Activated T-cell treated with anti-CD3 and anti-CD28 coated beads, Interleukin-2, amount 50 U/mL, for 72 hours (primary cell): ENCODE measurements at regions not wholly inside any gene's neighbourhood (a gene's known extent, or its start where the extent isn't known, plus 50 kb on each side); places are given as distances from the start of the nearest gene placed in this dataset.

Experiments used
- ATAC-seq, 2 donors: fragments of 150-1000 bp; cut with Tn5 transposase; replicated peaks in 1 of 2; 2 replicates each; pipeline ENCODE4 v1.10.0; 2021; ENCODE audit warnings: moderate library complexity in 2 of 2, mild to moderate bottlenecking in 1 of 2
- DNase-seq, 2 donors: peaks; one replicate each; pipeline ENCODE4 v3.0.0; 2021 to 2022; ENCODE audit warnings: mixed read lengths in 1 of 2
- H3K27ac Mint-ChIP-seq: one replicate; pipeline ENCODE4 v1.8.0; 2022; ENCODE audit warnings: mild to moderate bottlenecking, moderate library complexity, mixed read lengths
- H3K27me3 Mint-ChIP-seq: one replicate; pipeline ENCODE4 v1.8.0; 2022; ENCODE audit warnings: low read depth, mixed read lengths
- H3K36me3 Mint-ChIP-seq, 2 donors: one replicate each; pipeline ENCODE4 v1.8.0; 2022; ENCODE audit warnings: mixed read lengths in 2 of 2, mild to moderate bottlenecking in 1 of 2; ENCODE audit not compliant: insufficient read depth in 2 of 2
- H3K4me1 Mint-ChIP-seq: one replicate; pipeline ENCODE4 v1.8.0; 2022; ENCODE audit warnings: low read depth, mixed read lengths
- H3K4me3 Mint-ChIP-seq, 2 donors: one replicate each; pipeline ENCODE4 v1.8.0; 2022; ENCODE audit warnings: mild to moderate bottlenecking in 2 of 2, mixed read lengths in 2 of 2, moderate library complexity in 2 of 2
- H3K9me3 Mint-ChIP-seq, 2 donors: one replicate each; pipeline ENCODE4 v1.8.0; 2022; ENCODE audit warnings: mixed read lengths in 2 of 2

DNA sequence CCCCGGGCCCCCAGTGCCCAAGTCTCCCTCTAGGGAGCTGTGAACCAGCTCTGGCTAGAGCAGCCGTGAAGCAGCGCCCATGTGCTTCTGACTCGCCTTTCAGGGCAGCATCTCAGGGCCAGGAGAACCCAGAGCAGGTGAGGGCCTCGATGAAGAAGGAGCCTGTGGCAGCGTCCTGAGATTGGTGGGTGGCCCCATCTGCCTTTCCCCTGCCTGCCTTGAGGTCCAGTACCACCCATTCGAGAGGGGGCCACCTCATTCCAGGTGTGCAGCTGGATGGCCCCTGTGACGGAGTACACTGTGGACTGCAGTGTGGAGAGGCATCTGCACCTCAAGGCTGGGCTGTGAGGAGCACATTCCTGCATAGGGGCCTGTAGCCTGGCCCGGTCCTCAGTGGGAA lies 167.3 kb upstream of the ZNF267 start:
- ATAC-seq (no peak), DNase-seq (no peak)
- Mint-ChIP-seq H3K27ac (no peak overlapping the region), H3K36me3 (peaks cover 10 to 28% of the 10 kb centered on the region in 2 donors), H3K27me3 (no peaks in the 10 kb centered on the region), H3K4me1 (peaks cover 31% of the 10 kb centered on the region), H3K4me3 (no peak overlapping the region), H3K9me3 (no peaks in the 10 kb centered on the region)

DNA sequence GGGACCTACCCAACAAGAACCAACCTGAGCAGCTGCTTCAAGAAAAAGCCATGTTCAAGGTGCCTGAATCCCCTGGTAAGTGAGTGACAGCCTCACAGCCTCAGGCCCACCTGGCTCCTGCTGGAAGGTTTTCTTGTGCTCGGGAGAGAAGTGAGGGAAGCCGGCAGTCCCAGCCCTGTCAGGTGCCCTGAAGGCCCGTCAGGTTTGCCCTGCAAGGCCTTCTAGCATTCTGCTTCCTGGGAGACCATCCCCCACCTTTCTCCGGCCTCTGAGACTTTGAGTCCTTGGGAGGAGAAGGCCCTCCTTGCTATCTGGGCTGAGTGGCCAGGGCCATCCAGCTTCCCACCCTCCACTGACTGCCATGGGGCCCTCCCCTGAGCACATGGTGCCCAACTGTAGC lies 166.7 kb upstream of the ZNF267 start:
- ATAC-seq (no peak), DNase-seq (no peak)
- H3K36me3 Mint-ChIP-seq = peaks cover 9 to 23% of the 10 kb centered on the region in 2 donors
- H3K27me3 Mint-ChIP-seq = no peaks in the 10 kb centered on the region
- H3K4me3 Mint-ChIP-seq = no peak overlapping the region
- peaks cover 25% of the 10 kb centered on the region for H3K4me1 Mint-ChIP-seq
- no peak overlapping the region for H3K27ac Mint-ChIP-seq
- H3K9me3 Mint-ChIP-seq = no peaks in the 10 kb centered on the region

DNA sequence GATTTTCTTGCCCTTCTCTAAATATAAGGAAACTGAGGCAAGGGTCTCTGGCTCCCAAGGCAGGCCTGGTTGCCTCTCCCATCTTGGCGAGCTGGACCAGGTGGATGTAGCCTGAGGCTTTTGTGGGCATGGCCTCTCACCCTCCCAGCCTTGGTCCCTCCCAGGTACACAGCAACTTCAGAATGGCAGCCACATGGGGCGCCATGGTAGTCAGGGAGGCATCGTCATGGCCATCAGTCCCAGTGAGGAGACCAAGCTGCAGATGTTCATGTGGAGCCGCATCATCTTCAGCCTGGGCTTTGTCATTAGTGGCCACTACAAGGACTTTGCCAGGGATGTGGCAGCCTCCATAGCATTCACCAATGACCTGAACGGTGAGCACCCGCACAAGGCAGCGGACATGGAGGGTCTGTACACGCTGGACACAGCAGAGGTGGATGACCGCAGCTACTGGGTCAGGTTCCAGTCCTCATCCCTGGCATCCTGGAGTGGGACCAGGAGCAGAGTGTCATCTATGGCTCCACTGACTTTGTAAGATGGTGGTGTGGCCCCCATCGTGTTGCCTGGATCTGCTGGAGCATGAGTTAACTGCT lies 165.8 kb upstream of the ZNF267 start:
- Mint-ChIP-seq H3K36me3 (peaks cover 7 to 16% of the 10 kb centered on the region in 2 donors), H3K4me1 (peaks cover 23% of the 10 kb centered on the region), H3K27ac (no peak overlapping the region), H3K4me3 (no peak overlapping the region), H3K9me3 (no peaks in the 10 kb centered on the region), H3K27me3 (no peaks in the 10 kb centered on the region)
- ATAC-seq (no peak), DNase-seq (no peak)

DNA sequence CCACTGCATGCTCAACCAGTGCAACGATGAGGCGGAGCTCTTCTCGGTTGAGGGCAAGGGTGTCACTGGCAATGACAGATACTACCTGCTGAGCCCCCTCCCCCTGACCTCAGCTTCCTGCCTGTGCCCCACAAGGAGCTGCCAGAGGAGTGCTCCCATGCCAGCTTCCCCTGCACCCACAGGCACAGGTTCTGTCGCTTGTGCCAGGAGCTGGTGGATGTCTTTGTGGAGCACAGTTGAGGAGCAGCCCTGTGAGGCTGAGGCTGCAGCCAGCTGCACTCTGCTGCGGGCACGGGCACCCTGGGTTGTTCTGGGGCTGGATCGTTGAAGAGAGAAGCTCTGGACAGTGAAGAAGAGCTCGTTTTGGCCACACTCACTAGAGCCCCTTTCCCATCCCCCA lies 165.3 kb upstream of the ZNF267 start:
- Mint-ChIP-seq H3K27ac (no peak overlapping the region), H3K4me3 (no peak overlapping the region), H3K27me3 (no peaks in the 10 kb centered on the region), H3K9me3 (no peaks in the 10 kb centered on the region), H3K36me3 (peaks cover 9 to 16% of the 10 kb centered on the region in 2 donors), H3K4me1 (peaks cover 28% of the 10 kb centered on the region)
- ATAC-seq = no peak
- DNase-seq = no peak

DNA sequence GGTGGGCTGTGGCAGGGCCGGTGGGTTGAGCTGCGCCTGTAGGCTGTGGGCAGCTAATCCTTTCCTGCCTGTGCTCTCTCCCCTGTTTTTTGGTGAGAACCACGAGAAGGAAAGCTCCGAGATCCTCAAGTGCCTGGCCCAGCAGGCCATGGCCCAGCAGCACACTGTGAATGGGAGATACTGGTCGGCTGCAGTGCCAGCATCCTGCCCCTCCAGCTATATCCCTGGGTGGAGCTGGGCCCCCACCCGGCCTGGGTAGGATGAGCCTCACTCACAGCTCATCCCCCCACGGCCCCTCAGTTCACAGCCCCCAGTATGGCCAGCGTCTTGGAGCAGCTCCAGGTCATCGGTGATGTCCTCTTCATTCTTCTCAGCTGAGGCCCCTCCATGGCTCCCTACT lies 164.4 kb upstream of the ZNF267 start:
- peaks cover 31% of the 10 kb centered on the region for H3K4me1 Mint-ChIP-seq
- H3K4me3 Mint-ChIP-seq = no peak overlapping the region
- DNase-seq = no peak
- peak overlapping the region; percentile 21 for H3K27ac Mint-ChIP-seq
- H3K36me3 Mint-ChIP-seq = peaks cover 8 to 17% of the 10 kb centered on the region in 2 donors
- H3K9me3 Mint-ChIP-seq = no peaks in the 10 kb centered on the region
- no peak for ATAC-seq
- no peaks in the 10 kb centered on the region for H3K27me3 Mint-ChIP-seq

DNA sequence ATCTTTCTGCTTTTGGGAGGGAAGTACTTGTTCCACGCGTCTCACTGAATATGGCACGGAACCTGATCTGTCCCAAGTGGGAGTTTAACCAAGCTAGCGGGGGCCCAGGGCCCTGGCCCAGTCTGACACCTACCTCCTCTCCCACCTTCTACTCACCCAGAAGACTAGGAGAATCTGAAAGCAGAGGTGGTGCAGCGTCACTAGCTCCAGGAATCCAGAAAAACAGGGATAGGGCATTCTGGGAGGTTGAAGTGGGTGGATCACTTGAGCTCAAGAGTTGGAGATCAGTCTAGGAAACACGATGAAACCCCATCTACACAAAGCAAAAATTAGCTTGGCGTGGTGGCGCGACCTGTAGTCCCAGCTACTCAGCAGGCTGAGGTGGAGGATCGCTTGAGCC lies 163.5 kb upstream of the ZNF267 start:
- DNase-seq (no peak), ATAC-seq (no peak)
- Mint-ChIP-seq H3K36me3 (peaks cover 15 to 21% of the 10 kb centered on the region in 2 donors), H3K4me3 (no peak overlapping the region), H3K27ac (peak overlapping the region; percentile 21), H3K27me3 (no peaks in the 10 kb centered on the region), H3K4me1 (peaks cover 40% of the 10 kb centered on the region), H3K9me3 (no peaks in the 10 kb centered on the region)

DNA sequence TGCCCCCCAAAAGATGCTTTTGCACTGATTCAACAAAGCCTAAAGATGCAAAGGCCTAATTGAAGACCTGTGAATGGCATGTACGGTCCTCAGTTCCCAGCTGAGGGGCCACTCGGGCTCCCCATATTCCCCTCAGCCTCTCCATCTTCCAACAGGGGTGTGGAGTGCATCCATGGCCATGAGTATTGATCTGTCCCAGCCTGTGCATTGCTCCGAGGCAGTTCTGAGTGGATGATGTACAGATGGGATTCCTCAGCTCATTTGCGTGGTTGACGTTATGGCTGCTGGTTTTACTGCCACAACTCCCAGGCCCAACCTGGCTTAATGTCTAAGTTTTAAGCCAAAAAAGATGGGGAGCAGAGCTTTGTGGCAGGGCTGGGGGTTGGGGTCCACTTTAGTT lies 162.7 kb upstream of the ZNF267 start:
- Mint-ChIP-seq H3K36me3 (peaks cover 17 to 26% of the 10 kb centered on the region in 2 donors), H3K27ac (no peak overlapping the region)

DNA sequence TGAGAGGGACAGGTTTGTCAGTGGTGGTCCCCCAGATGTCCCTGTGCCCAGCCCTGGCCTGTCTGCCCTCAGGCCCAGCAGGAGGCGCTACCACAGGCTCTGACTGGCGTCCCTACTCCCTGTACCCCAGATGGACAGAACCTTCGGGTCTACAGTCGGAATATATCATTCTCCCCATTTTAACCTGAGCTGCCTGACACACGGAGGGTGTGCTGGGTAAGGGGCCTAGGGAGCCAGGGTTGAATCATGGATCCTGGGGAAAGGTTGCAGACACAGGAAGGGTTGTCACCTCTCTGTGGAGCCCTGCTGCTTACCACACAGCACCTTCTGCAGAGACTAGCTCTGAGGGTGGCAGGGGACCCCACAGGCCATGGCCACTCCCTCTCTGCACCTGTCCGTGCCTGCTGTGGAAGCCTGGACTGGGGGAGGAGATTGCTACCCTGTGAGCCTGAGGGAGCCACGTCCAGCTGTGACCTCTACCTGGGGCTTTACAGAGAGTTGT lies 162.2 kb upstream of the ZNF267 start:
- H3K27ac Mint-ChIP-seq = peak overlapping the region; percentile 19
- no peaks in the 10 kb centered on the region for H3K9me3 Mint-ChIP-seq

More for the DNA sequence above, 162.7 kb upstream of the ZNF267 start:
- no peak for DNase-seq
- Mint-ChIP-seq H3K9me3 (no peaks in the 10 kb centered on the region), H3K27me3 (no peaks in the 10 kb centered on the region), H3K4me1 (peaks cover 48% of the 10 kb centered on the region), H3K4me3 (no peak overlapping the region)
- ATAC-seq = no peak

DNA sequence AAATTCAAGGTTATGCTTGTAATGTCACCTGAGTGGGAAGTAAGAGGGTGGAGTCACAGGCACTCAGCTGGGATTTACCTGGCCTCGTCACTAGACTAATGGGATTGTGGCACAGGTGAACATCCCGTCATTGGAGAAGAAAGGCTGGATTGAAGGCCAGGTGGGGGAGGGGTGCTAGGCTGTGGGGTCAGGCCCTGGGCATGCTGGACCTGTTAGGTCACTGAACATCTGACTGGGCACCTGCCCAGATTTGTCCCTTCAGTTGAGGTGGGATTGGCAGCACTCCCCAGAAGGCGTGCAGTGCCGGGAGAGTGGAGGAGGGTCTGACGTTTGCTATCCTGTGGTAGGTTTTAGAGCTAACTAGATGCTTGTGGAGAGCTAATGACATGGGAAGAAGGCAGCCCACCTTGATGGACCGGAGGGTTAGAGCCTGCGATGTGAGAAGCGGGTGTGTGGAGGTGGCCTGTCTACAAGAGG lies 161.5 kb upstream of the ZNF267 start:
- peaks cover 22 to 33% of the 10 kb centered on the region in 2 donors for H3K36me3 Mint-ChIP-seq
- H3K4me1 Mint-ChIP-seq = peaks cover 53% of the 10 kb centered on the region
- no peaks in the 10 kb centered on the region for H3K27me3 Mint-ChIP-seq
- DNase-seq = no peak
- no peaks in the 10 kb centered on the region for H3K9me3 Mint-ChIP-seq
- H3K4me3 Mint-ChIP-seq = peak overlapping the region; percentile 7 to 15
- H3K27ac Mint-ChIP-seq = peak overlapping the region; percentile 19
- ATAC-seq = no peak

More for the DNA sequence above, 162.2 kb upstream of the ZNF267 start:
- Mint-ChIP-seq H3K4me1 (peaks cover 53% of the 10 kb centered on the region), H3K4me3 (no peak overlapping the region), H3K36me3 (peaks cover 21 to 30% of the 10 kb centered on the region in 2 donors), H3K27me3 (no peaks in the 10 kb centered on the region)
- ATAC-seq (no peak), DNase-seq (no peak)

DNA sequence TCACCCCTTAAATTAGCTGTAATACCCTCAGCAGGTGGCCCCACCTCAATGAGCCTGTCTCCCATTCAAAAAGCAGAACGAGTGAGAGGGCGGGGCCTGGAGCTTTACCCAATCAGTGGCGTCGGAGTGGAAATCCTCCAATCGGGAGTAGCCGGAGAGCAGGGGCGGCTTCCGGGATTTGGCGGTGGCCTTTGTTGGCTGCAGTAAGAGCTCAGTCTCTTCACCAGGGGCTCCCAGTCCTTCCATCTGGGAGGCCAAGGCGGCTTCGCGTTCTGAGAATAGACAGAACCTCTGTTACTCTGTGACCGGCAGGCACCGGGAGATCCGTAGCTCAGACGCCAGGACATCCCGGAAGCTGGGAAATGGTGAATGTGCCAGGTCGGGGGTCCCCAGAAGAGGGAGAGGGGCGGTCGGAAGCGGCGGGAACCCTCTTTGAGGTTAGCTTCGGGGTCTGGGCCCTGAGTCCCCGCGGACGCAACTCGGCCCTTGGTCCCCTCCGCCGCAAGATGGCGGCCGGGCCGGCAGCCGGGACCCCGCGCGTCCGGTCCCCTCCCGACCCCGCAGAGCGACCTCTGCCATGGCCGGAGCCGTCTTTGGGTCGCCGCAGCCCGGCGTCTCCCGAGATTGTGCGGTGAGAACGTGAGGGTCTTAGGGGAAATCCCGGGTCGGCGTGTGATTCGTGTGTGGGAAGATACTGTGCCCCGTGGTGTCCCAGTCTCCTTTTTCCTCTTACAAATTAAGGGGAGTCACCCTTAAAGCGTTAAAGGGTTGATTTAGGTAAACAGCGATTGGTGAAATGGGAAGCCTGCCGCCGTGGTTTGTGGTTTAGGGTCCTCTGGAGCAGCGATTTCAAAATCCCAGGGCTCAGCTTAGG lies 160.3 kb upstream of the ZNF267 start:
- Mint-ChIP-seq H3K4me3 (peak overlapping the region; percentile 90 to 99), H3K36me3 (peaks cover 25 to 34% of the 10 kb centered on the region in 2 donors), H3K4me1 (peaks cover 41% of the 10 kb centered on the region), H3K9me3 (no peaks in the 10 kb centered on the region), H3K27me3 (no peaks in the 10 kb centered on the region), H3K27ac (peak overlapping the region; percentile 99)
- ATAC-seq = peak; percentile 85 to 89
- DNase-seq = peak; percentile 92 to 93

DNA sequence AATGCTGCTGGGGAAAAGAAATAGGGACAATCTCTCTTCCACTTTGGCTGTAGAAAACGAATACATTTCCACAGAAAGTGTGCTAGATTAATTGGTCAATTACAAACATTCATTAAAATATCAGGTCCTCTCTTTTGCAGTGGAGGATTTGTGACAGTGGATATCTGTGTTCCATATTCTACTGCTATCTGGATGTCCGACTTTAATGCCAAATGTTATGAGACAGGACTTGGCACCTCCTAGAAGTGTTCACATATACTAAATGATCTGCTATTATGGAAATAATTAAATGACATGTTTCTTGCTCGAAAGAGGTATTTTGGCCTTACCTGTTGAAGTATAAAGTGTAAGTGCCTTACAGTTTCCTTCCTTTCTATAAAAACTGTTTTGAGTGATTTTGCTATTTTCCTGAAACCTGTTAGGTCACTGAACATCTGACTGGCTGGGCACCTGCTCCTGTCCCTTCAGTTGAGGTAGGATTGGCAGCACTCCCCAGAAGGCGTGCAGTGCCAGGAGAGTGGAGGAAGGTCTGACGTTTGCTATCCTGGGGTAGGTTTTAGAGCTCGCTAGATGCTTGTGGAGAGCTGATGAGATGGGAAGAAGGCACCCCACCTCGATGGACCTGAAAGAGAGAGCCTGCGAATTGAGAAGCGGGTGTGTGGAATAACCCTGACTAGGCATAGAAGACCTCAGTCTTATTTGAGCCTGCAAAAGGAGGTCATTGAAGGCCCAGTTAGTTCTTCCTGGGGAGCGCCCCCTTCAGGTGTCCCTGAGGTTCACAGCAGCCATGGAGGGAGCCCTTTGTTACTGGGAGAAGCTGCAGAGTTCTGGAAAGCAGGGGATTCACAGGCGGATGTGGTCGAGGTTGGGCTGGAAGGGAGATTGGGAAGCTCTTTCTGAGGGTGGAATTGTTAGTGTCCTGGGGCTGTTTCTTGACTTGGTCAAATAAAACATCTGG lies 159.4 kb upstream of the ZNF267 start:
- Mint-ChIP-seq H3K27ac (peak overlapping the region; percentile 99), H3K4me3 (peak overlapping the region; percentile 90 to 99), H3K27me3 (no peaks in the 10 kb centered on the region), H3K4me1 (peaks cover 39% of the 10 kb centered on the region), H3K36me3 (peaks cover 23 to 34% of the 10 kb centered on the region in 2 donors), H3K9me3 (no peaks in the 10 kb centered on the region)
- ATAC-seq = no peak
- no peak for DNase-seq

DNA sequence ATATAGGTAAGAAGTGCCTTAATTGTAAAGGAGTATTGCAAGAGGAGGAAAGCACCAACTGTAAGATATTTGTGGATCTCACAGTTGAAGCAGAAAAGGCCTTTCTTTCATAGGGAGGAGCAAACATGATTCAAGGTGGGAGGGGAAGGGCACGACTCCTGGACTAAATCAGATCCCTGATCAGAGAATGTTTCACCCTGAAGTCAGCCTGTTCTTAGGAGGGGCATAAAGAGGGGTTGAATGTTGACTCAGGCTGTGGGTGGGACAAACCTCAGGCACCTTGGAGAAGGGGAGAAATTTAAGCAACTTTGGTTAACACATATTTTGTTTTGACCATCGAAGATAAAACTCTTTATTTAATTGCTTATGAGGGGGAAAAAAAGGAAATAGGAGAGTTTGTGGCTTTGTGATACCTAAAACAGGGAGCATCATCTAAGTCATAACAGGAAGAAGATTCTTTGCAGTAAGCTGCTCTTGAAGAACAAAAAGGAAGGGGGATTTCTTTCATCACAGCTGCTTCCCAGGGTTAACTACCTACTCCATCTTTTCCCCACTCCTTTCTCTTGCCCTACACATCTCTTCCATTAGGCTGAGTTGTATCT lies 158.6 kb upstream of the ZNF267 start:
- no peaks in the 10 kb centered on the region for H3K27me3 Mint-ChIP-seq
- peaks cover 0 to 1% of the 10 kb centered on the region in 2 donors for H3K9me3 Mint-ChIP-seq
- H3K4me1 Mint-ChIP-seq = peaks cover 39% of the 10 kb centered on the region
- H3K4me3 Mint-ChIP-seq = peak overlapping the region; percentile 90 to 99
- ATAC-seq (no peak), DNase-seq (no peak)
- peaks cover 23 to 32% of the 10 kb centered on the region in 2 donors for H3K36me3 Mint-ChIP-seq
- H3K27ac Mint-ChIP-seq = peak overlapping the region; percentile 99
